Mesothelial cell of epicardium (in vitro differentiated cells): ENCODE measurements at regions not wholly inside any gene's neighbourhood (a gene's known extent, or its start where the extent isn't known, plus 50 kb on each side); places are given as distances from the start of the nearest gene placed in this dataset.

Source experiments
- DNase-seq, 2 experiments: peaks; one replicate each; pipeline ENCODE4 v3.0.0; 2021; ENCODE audit warnings: low spot score in 2 of 2; ENCODE audit not compliant: unreplicated experiment in 2 of 2
- H3K27ac Mint-ChIP-seq: 2 replicates; pipeline ENCODE4 v1.8.0; 2021; ENCODE audit warnings: mixed read lengths
- H3K27me3 Mint-ChIP-seq: 2 replicates; pipeline ENCODE4 v1.8.0; 2021; ENCODE audit warnings: low read depth, mixed read lengths
- H3K36me3 Mint-ChIP-seq: 2 replicates; pipeline ENCODE4 v1.8.0; 2021; ENCODE audit warnings: mixed read lengths
- H3K4me1 Mint-ChIP-seq: 2 replicates; pipeline ENCODE4 v1.8.0; 2021; ENCODE audit warnings: mixed read lengths
- H3K4me3 Mint-ChIP-seq: 2 replicates; pipeline ENCODE4 v1.8.0; 2021; ENCODE audit warnings: mild to moderate bottlenecking, moderate library complexity, mixed read lengths
- H3K9me3 Mint-ChIP-seq: 2 replicates; pipeline ENCODE4 v1.8.0; 2021; ENCODE audit warnings: mixed read lengths
- CTCF ChIP-seq: fragments of 200-600 bp; sonication (generic); IDR thresholded peaks from one replicate; pipeline ENCODE4 v1.5.0; 2021; ENCODE audit warnings: antibody characterized with exemption; ENCODE audit not compliant: unreplicated experiment

- Mint-ChIP-seq H3K4me1 (no peaks in the 10 kb centered on the region), H3K9me3 (no peaks in the 10 kb centered on the region), H3K27ac (no peak overlapping the region), H3K27me3 (peaks cover 57% of the 10 kb centered on the region), H3K4me3 (no peak overlapping the region), H3K36me3 (no peaks in the 10 kb centered on the region)
- no peak for DNase-seq
- no peak for TF ChIP-seq CTCF
These were observed 111.6 kb downstream of the MATN1 start for GRCh38 chr1:30611741-30612309.

GRCh38 chr1:30610917-30611316, 112.5 kb downstream of the MATN1 start:
- Mint-ChIP-seq H3K27ac (no peak overlapping the region), H3K4me3 (no peak overlapping the region), H3K36me3 (no peaks in the 10 kb centered on the region), H3K9me3 (no peaks in the 10 kb centered on the region), H3K4me1 (no peaks in the 10 kb centered on the region), H3K27me3 (peaks cover 59% of the 10 kb centered on the region)
- no peak for TF ChIP-seq CTCF
- no peak for DNase-seq

- Mint-ChIP-seq H3K4me1 (no peaks in the 10 kb centered on the region), H3K4me3 (no peak overlapping the region), H3K27ac (no peak overlapping the region), H3K36me3 (no peaks in the 10 kb centered on the region), H3K9me3 (no peaks in the 10 kb centered on the region), H3K27me3 (peaks cover 64% of the 10 kb centered on the region)
- no peak for DNase-seq
- TF ChIP-seq CTCF: no peak
These were observed 113.4 kb downstream of the MATN1 start for GRCh38 chr1:30609999-30610345.

GRCh38 chr1:30609336-30609998, 113.9 kb downstream of the MATN1 start:
- no peak for DNase-seq
- Mint-ChIP-seq H3K27me3 (peaks cover 67% of the 10 kb centered on the region), H3K4me3 (no peak overlapping the region), H3K36me3 (no peaks in the 10 kb centered on the region), H3K9me3 (no peaks in the 10 kb centered on the region), H3K4me1 (no peaks in the 10 kb centered on the region), H3K27ac (no peak overlapping the region)
- TF ChIP-seq CTCF: no peak

- DNase-seq: no peak
- Mint-ChIP-seq H3K27me3 (peaks cover 68% of the 10 kb centered on the region), H3K36me3 (no peaks in the 10 kb centered on the region), H3K4me1 (no peaks in the 10 kb centered on the region), H3K4me3 (no peak overlapping the region), H3K27ac (no peak overlapping the region), H3K9me3 (no peaks in the 10 kb centered on the region)
- TF ChIP-seq CTCF: no peak
These were observed 115.7 kb downstream of the MATN1 start for GRCh38 chr1:30607723-30608122.
